NOMO-1 treated with DMSO at 0.1 percent for 48 hours (cell line): ENCODE measurements at regions not wholly inside any gene's neighbourhood (a gene's known extent, or its start where the extent isn't known, plus 50 kb on each side); places are given as distances from the start of the nearest gene placed in this dataset.

ENCODE experiments used
- DNase-seq: peaks from one replicate; lab custom pipeline; 2025; ENCODE audit not compliant: unreplicated experiment; lab: John Stamatoyannopoulos, UW

GRCh38 chr5:125302577-125302976 lies 556.1 kb upstream of the ZNF608 start:
- no peak for DNase-seq

- DNase-seq, result no peak
These were observed 560.3 kb upstream of the ZNF608 start for GRCh38 chr5:125306741-125307140.

GRCh38 chr5:125310749-125311148 lies 564.3 kb upstream of the ZNF608 start:
- DNase-seq, result no peak

GRCh38 chr5:125311743-125312142 lies 565.3 kb upstream of the ZNF608 start:
- DNase-seq, result no peak

- DNase-seq, result no peak
These were observed 567.1 kb upstream of the ZNF608 start for GRCh38 chr5:125313555-125313954.

GRCh38 chr5:125315306-125315705 lies 568.9 kb upstream of the ZNF608 start:
- DNase-seq, result no peak

GRCh38 chr5:125316391-125316790 lies 570.0 kb upstream of the ZNF608 start:
- DNase-seq, result no peak

- no peak for DNase-seq
These were observed 570.6 kb upstream of the ZNF608 start for GRCh38 chr5:125316915-125317535.

- DNase-seq, result no peak
These were observed 571.1 kb upstream of the ZNF608 start for GRCh38 chr5:125317536-125317995.

GRCh38 chr5:125321654-125322053 lies 575.2 kb upstream of the ZNF608 start:
- no peak for DNase-seq

- no peak for DNase-seq
These were observed 577.2 kb upstream of the ZNF608 start for GRCh38 chr5:125323613-125324012.

- DNase-seq, result no peak
These were observed 579.2 kb upstream of the ZNF608 start for GRCh38 chr5:125325488-125326149.

GRCh38 chr5:125326150-125326510 lies 579.7 kb upstream of the ZNF608 start:
- DNase-seq, result no peak

GRCh38 chr5:125327676-125328075 lies 581.2 kb upstream of the ZNF608 start:
- DNase-seq, result no peak

GRCh38 chr5:125331987-125332598 lies 585.7 kb upstream of the ZNF608 start:
- no peak for DNase-seq

GRCh38 chr5:125333416-125333815 lies 587.0 kb upstream of the ZNF608 start:
- no peak for DNase-seq

GRCh38 chr5:125336401-125336800 lies 590.0 kb upstream of the ZNF608 start:
- DNase-seq, result no peak

GRCh38 chr5:125337294-125337693 lies 590.9 kb upstream of the ZNF608 start:
- DNase-seq, result no peak

GRCh38 chr5:125338440-125339174 lies 592.2 kb upstream of the ZNF608 start:
- peak; percentile 38 for DNase-seq

- no peak for DNase-seq
These were observed 595.0 kb upstream of the ZNF608 start for GRCh38 chr5:125341436-125341835.

- no peak for DNase-seq
These were observed 596.6 kb upstream of the ZNF608 start for GRCh38 chr5:125343015-125343414.

- DNase-seq, result no peak
These were observed 599.9 kb upstream of the ZNF608 start for GRCh38 chr5:125346316-125346715.
